H1 (cell line): ENCODE measurements at regions not wholly inside any gene's neighbourhood (a gene's known extent, or its start where the extent isn't known, plus 50 kb on each side); places are given as distances from the start of the nearest gene placed in this dataset.

Experiments used
- BCL11A ChIP-seq, 2 experiments: IDR thresholded peaks; one replicate each; pipeline ENCODE4 v1.6.1; 2011; ENCODE audit warnings: low read depth in 2 of 2, low read length in 2 of 2, mild to moderate bottlenecking in 2 of 2
- CTCF ChIP-seq, 3 experiments: IDR thresholded peaks; 1 replicate in 2 of 3; 2 replicates in 1 of 3; pipeline versions ENCODE4 v1.5.1 to v1.6.1; 2011; ENCODE audit warnings: low read length in 3 of 3, mild to moderate bottlenecking in 3 of 3, inconsistent platforms in 2 of 3, low read depth in 1 of 3, moderate library complexity in 1 of 3; ENCODE audit not compliant: insufficient read depth in 1 of 3; ENCODE audit errors: control extremely low read depth in 1 of 3
- EGR1 ChIP-seq: IDR thresholded peaks from 2 replicates; pipeline ENCODE4 v1.6.1; 2011; ENCODE audit warnings: low read depth, low read length, borderline replicate concordance
- EZH2 ChIP-seq: fragments of 200-600 bp; sonication (generic); IDR thresholded peaks from 2 replicates; pipeline ENCODE4 v1.7.1; 2012; ENCODE audit warnings: low read depth, mild to moderate bottlenecking, moderate library complexity, low read length, inconsistent platforms; ENCODE audit not compliant: severe bottlenecking
- JUN ChIP-seq: IDR thresholded peaks from 2 replicates; pipeline ENCODE4 v1.6.1; 2011; ENCODE audit warnings: low read depth, mild to moderate bottlenecking, improper control_type of control experiment, low read length
- KDM1A ChIP-seq: fragments of 200-600, 300-600 bp; sonication (generic); IDR thresholded peaks from 2 replicates; pipeline ENCODE4 v1.7.1; 2016; ENCODE audit warnings: mild to moderate bottlenecking, low read length, borderline replicate concordance
- NRF1 ChIP-seq: IDR thresholded peaks from 2 replicates; pipeline ENCODE4 v1.6.1; 2011; ENCODE audit warnings: mild to moderate bottlenecking, low read depth, low read length, improper control_type of control experiment
- POLR2A ChIP-seq, 2 experiments: IDR thresholded peaks; 1 replicate in 1 of 2; 2 replicates in 1 of 2; pipeline ENCODE4 v1.6.1; 2011; ENCODE audit warnings: low read depth in 2 of 2, low read length in 2 of 2, mild to moderate bottlenecking in 2 of 2; ENCODE audit errors: control extremely low read depth in 1 of 2
- TAF1 ChIP-seq: IDR thresholded peaks from 2 replicates; pipeline ENCODE4 v1.6.1; 2011; ENCODE audit warnings: mild to moderate bottlenecking, low read depth, low read length
- ZNF274 ChIP-seq: IDR thresholded peaks from 2 replicates; pipeline ENCODE4 v1.7.0; 2012; ENCODE audit warnings: low read length, borderline replicate concordance; ENCODE audit errors: extremely low read depth

GRCh38 chr4:151922306-151922705, 161.5 kb upstream of the GATB start:
- TF ChIP-seq KDM1A (no peak), CTCF (IDR thresholded peaks at IDR 0.05; ENCODE audit: control extremely low read depth in 1 of 3, insufficient read depth in 1 of 3, low read depth in 1 of 3, low read length in 3 of 3) (no peak), NRF1 (no peak), ZNF274 (no peak), POLR2A (IDR thresholded peaks at IDR 0.05; ENCODE audit: control extremely low read depth in 1 of 2, low read depth in 2 of 2, low read length in 2 of 2) (no peak), EZH2 (no peak), TAF1 (no peak), BCL11A (IDR thresholded peaks at IDR 0.05; ENCODE audit: low read depth in 2 of 2, low read length in 2 of 2) (no peak), JUN (no peak), EGR1 (no peak)
